A549 (cell line): ENCODE measurements at regions not wholly inside any gene's neighbourhood (a gene's known extent, or its start where the extent isn't known, plus 50 kb on each side); places are given as distances from the start of the nearest gene placed in this dataset.
A peak's percentile ranks its signal among the peaks of the same experiment; 100 is the strongest.

Source experiments
- ATAC-seq, 2 experiments: fragments of 200-7000 bp in 1 of 2; fragments of >200 bp in 1 of 2; cut with Nextera tagmentation in 1 of 2; cut with Tn5 transposase in 1 of 2; 3 replicates each; pipeline versions ENCODE4 v1.8.0 to v1.9.1; 2018 to 2020; ENCODE audit warnings: mild to moderate bottlenecking in 1 of 2, moderate library complexity in 1 of 2
- CTCF ChIA-PET: fragments of 300-600 bp; sonication (Branson Sonifier 250); formaldehyde crosslinking; extraction: SDS; loops from one replicate; lab custom pipeline; 2021; ENCODE audit warnings: antibody characterized with exemption, inconsistent platforms; lab: Yijun Ruan, JAX
- POLR2A ChIA-PET: fragments of 350-600 bp; formaldehyde crosslinking; extraction: SDS; loops from one replicate; lab custom pipeline; 2021; ENCODE audit warnings: antibody characterized with exemption, inconsistent platforms; lab: Yijun Ruan, JAX
- DNase-seq, 2 experiments: peaks; one replicate each; pipeline versions ENCODE4 v3.0.0 to v3.0.0-alpha.2; 2011 to 2016; ENCODE audit warnings: low read depth in 1 of 2, low spot score in 1 of 2
- FAIRE-seq: peaks from 2 replicates; lab custom pipeline; 2011; peaks lifted over from hg19 to GRCh38; lab: Jason Lieb, UNC
- H3K27ac ChIP-seq, 2 experiments: fragments of >200 bp; sonication (Bioruptor Twin); formaldehyde crosslinking; 3 replicates each; pipeline ENCODE4 v1.5.1; 2016 to 2017
- H3K4me1 ChIP-seq: fragments of >200 bp; sonication (Bioruptor Twin); formaldehyde crosslinking; 3 replicates; pipeline ENCODE4 v1.6.1; 2016
- H3K4me2 ChIP-seq: fragments of >200 bp; sonication (Bioruptor Twin); formaldehyde crosslinking; 3 replicates; pipeline ENCODE4 v1.6.1; 2016
- H3K4me3 ChIP-seq: fragments of >200 bp; sonication (Bioruptor Twin); formaldehyde crosslinking; 3 replicates; pipeline ENCODE4 v1.5.1; 2016
- H3K9me3 ChIP-seq: fragments of >200 bp; sonication (Bioruptor Twin); formaldehyde crosslinking; 3 replicates; pipeline ENCODE4 v1.6.1; 2016
- BCL3 ChIP-seq: fragments of >200 bp; sonication (Bioruptor Twin); formaldehyde crosslinking; IDR thresholded peaks from 3 replicates; pipeline ENCODE4 v1.6.1; 2016
- CBX2 ChIP-seq: fragments of 200-600 bp; sonication (generic); IDR thresholded peaks from 2 replicates; pipeline ENCODE4 v1.6.1; 2016; ENCODE audit warnings: low read depth, mild to moderate bottlenecking, borderline replicate concordance
- CHD2 ChIP-seq: fragments of 150-350 bp; IDR thresholded peaks from 2 replicates; pipeline ENCODE4 v1.6.1; 2014; ENCODE audit warnings: low read length; ENCODE audit not compliant: partially characterized antibody
- CTCF ChIP-seq: fragments of >200 bp; sonication (Bioruptor Twin); formaldehyde crosslinking; IDR thresholded peaks from 3 replicates; pipeline ENCODE4 v1.5.1; 2016
- EHF ChIP-seq: fragments of 250-450 bp; sonication (Bioruptor Pico); IDR thresholded peaks from 2 replicates; pipeline ENCODE4 v1.5.0; 2020; ENCODE audit warnings: mild to moderate bottlenecking
- EP300 ChIP-seq, 2 experiments: fragments of >200 bp; sonication (Bioruptor Twin); formaldehyde crosslinking; IDR thresholded peaks; 2 replicates in 1 of 2; 3 replicates in 1 of 2; pipeline ENCODE4 v1.6.1; 2016 to 2017
- FOSL2 ChIP-seq, 2 experiments: fragments of 450-650 bp in 1 of 2; fragments of >200 bp in 1 of 2; sonication (Bioruptor Twin) in 1 of 2; formaldehyde crosslinking; IDR thresholded peaks; 2 replicates each; pipeline versions ENCODE4 v1.5.0 to v1.6.1; 2016 to 2020; ENCODE audit warnings: mild to moderate bottlenecking in 1 of 2, moderate library complexity in 1 of 2
- FOXS1 ChIP-seq: fragments of 250-450 bp; sonication (Bioruptor Pico); IDR thresholded peaks from 2 replicates; pipeline ENCODE4 v1.5.0; 2020; ENCODE audit warnings: mild to moderate bottlenecking, moderate library complexity
- HDAC2 ChIP-seq: fragments of 200-600 bp; sonication (generic); IDR thresholded peaks from 2 replicates; pipeline ENCODE4 v1.6.1; 2016
- HES2 ChIP-seq: fragments of >200 bp; sonication (Bioruptor Twin); formaldehyde crosslinking; IDR thresholded peaks from 2 replicates; pipeline ENCODE4 v1.6.1; 2016
- HEYL ChIP-seq: fragments of 250-450 bp; sonication (Bioruptor Pico); IDR thresholded peaks from 2 replicates; pipeline ENCODE4 v1.8.0; 2021; ENCODE audit warnings: mild to moderate bottlenecking, moderate library complexity
- HOXA7 ChIP-seq: fragments of 250-450 bp; sonication (Bioruptor Pico); IDR thresholded peaks from 2 replicates; pipeline ENCODE4 v1.5.0; 2020; ENCODE audit warnings: mild to moderate bottlenecking, moderate library complexity
- HOXB13 ChIP-seq: fragments of 250-450 bp; sonication (Bioruptor Pico); IDR thresholded peaks from 2 replicates; pipeline ENCODE4 v1.5.0; 2020; ENCODE audit warnings: low read depth, mild to moderate bottlenecking, moderate library complexity
- JUNB ChIP-seq: fragments of >200 bp; sonication (Bioruptor Twin); formaldehyde crosslinking; IDR thresholded peaks from 2 replicates; pipeline ENCODE4 v1.6.1; 2016
- MAX ChIP-seq: IDR thresholded peaks from 2 replicates; pipeline ENCODE4 v1.6.1; 2012
- MAZ ChIP-seq: fragments of 150-350 bp; IDR thresholded peaks from 2 replicates; pipeline ENCODE4 v1.6.1; 2014; ENCODE audit warnings: antibody characterized with exemption, low read depth, low read length, borderline replicate concordance
- NPAS2 ChIP-seq: fragments of 250-450 bp; sonication (Bioruptor Pico); IDR thresholded peaks from 2 replicates; pipeline ENCODE4 v1.8.0; 2022; ENCODE audit warnings: mild to moderate bottlenecking, moderate library complexity, borderline replicate concordance
- PHF8 ChIP-seq: fragments of 200-600 bp; sonication (generic); IDR thresholded peaks from 2 replicates; pipeline ENCODE4 v1.6.1; 2016; ENCODE audit warnings: low read depth, mild to moderate bottlenecking, antibody characterized with exemption, moderate library complexity, borderline replicate concordance
- POLR2AphosphoS2 ChIP-seq: conservative IDR thresholded peaks from 2 replicates; pipeline ENCODE4 v1.6.1; 2012; ENCODE audit warnings: low read length, improper control_type of control experiment, inconsistent platforms
- RCOR1 ChIP-seq: fragments of 150-350 bp; IDR thresholded peaks from 2 replicates; pipeline ENCODE4 v1.6.1; 2014; ENCODE audit warnings: antibody characterized with exemption, low read length, low read depth
- SMC3 ChIP-seq: fragments of >200 bp; sonication (Bioruptor Twin); formaldehyde crosslinking; IDR thresholded peaks from 3 replicates; pipeline ENCODE4 v1.6.1; 2018; ENCODE audit warnings: inconsistent platforms
- TFCP2L1 ChIP-seq: fragments of 250-450 bp; sonication (Bioruptor Pico); IDR thresholded peaks from 2 replicates; pipeline ENCODE4 v1.5.0; 2021; ENCODE audit warnings: mild to moderate bottlenecking
- TP53 ChIP-seq: fragments of 250-450 bp; sonication (Bioruptor Pico); IDR thresholded peaks from 2 replicates; pipeline ENCODE4 v1.5.0; 2021; ENCODE audit warnings: mild to moderate bottlenecking, moderate library complexity
- ZC3H11A ChIP-seq: fragments of 450-650 bp; IDR thresholded peaks from 2 replicates; pipeline ENCODE4 v1.6.1; 2014; ENCODE audit warnings: antibody characterized with exemption, mild to moderate bottlenecking
- ZNF302 ChIP-seq: fragments of 250-450 bp; sonication (Bioruptor Pico); IDR thresholded peaks from 2 replicates; pipeline ENCODE4 v1.9.0; 2021; ENCODE audit warnings: inconsistent platforms, mild to moderate bottlenecking, moderate library complexity
- WGBS: methylation state at CpG from one replicate; pipeline ENCODE4 v1.1.6; 2017; ENCODE audit errors: missing lambda C conversion rate; 5-methylcytosine and 5-hydroxymethylcytosine counted together
- TF ChIP-seq, protein P1 (sequence below): IDR thresholded peaks from 2 replicates; pipeline ENCODE4 v1.6.1; 2012; ENCODE audit warnings: low read depth, borderline replicate concordance
- TF ChIP-seq, protein P2 (sequence below): IDR thresholded peaks from 2 replicates; pipeline ENCODE4 v1.6.1; 2012
- TF ChIP-seq, protein P3 (sequence below): fragments of 150-350 bp; IDR thresholded peaks from 2 replicates; pipeline ENCODE4 v1.6.1; 2014; ENCODE audit warnings: low read depth, mild to moderate bottlenecking, low read length

GRCh38 chr1:228646717-228647522 lies 88.4 kb upstream of the RHOU start (continued):
- TF ChIP-seq, protein P1, sequence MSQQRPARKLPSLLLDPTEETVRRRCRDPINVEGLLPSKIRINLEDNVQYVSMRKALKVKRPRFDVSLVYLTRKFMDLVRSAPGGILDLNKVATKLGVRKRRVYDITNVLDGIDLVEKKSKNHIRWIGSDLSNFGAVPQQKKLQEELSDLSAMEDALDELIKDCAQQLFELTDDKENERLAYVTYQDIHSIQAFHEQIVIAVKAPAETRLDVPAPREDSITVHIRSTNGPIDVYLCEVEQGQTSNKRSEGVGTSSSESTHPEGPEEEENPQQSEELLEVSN: 0 out of 2 replicates have a peak, but pooled peaks have one; percentile 54
- TF ChIP-seq, all 56 proteins: peak for 5

DNA sequence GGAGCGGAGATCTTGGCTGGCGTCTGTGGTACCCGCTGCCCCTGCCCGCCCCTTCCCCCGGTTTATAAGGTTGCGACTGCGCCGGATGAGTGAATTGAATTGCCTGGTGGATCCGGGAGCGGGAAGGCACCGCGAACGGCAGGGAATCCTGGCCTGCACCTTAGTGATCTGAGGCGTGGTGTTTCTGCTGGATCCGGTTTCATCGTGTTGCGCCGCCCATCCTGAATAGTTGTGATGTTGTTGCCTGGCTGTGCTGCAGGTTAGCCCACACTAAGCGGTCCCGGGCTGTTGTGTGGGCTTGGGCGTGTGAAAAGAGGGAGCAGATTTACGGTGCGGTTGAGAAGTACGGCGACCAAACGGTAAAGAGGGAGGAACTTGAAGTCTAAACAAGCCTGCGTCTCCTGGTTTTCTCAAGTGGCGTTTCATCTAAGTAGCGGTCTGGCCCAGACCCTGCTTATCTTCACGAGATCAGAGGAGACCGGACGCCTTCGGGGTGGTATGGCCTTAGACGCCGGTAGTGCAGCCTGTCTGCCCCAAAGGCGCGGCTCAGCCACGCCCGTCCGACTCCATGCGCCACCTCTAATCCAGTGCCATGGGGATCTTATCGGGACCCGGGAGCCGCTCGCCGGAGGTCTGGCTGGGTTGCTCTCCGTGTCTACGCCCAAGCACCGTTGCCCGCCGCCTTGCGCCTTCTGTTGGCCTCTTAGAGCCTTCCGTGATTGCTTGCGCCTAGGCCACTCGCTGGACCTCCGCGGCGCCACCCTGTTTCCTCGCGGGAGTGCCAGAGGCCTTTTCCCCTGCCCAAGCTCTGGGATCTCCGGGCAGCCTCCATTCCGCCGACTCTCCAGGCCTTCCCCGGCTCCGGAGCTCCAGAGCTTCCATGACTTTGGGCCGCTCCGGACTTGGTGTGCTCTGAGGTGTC lies 87.5 kb upstream of the RHOU start:
- Histone ChIP-seq H3K9me3 (no peaks in the 10 kb centered on the region), H3K4me3 (peak overlapping the region; percentile 57), H3K4me1 (peaks cover 14% of the 10 kb centered on the region), H3K27ac (peak overlapping the region; percentile 81 to 87), H3K4me2 (peak overlapping the region; percentile 82)
- POLR2A ChIA-PET: no interaction called here
- peak; percentile 62 to 92 for DNase-seq
- no peak for FAIRE-seq
- under 1% methylated on average over 53 of the region's 67 CpGs for WGBS
- CTCF ChIA-PET: interaction anchor here (0.9 to 1.4 kb wide), 2 partner anchors 16 to 580 kb away, joined by 3 to 4 read pairs; no protein-coding TSS in a partner anchor
- peak; percentile 89 for ATAC-seq
- no peak for TF ChIP-seq SMC3
- TF ChIP-seq, protein P2, sequence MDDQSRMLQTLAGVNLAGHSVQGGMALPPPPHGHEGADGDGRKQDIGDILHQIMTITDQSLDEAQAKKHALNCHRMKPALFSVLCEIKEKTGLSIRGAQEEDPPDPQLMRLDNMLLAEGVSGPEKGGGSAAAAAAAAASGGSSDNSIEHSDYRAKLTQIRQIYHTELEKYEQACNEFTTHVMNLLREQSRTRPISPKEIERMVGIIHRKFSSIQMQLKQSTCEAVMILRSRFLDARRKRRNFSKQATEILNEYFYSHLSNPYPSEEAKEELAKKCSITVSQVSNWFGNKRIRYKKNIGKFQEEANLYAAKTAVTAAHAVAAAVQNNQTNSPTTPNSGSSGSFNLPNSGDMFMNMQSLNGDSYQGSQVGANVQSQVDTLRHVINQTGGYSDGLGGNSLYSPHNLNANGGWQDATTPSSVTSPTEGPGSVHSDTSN: peak; percentile 25; the same call in 1 of the 2 replicates
- no peak for TF ChIP-seq NPAS2
- TF ChIP-seq RCOR1: no peak
- TF ChIP-seq HEYL (CRISPR knock-in tag): no peak
- no peak for TF ChIP-seq ZC3H11A
- peak; percentile 20; the same call in 1 of the 2 replicates for TF ChIP-seq HDAC2
- TF ChIP-seq HOXA7: no peak
- no peak for TF ChIP-seq JUNB
- TF ChIP-seq HES2: no peak
- TF ChIP-seq, protein P1: peak; percentile 55; the same call in 1 of the 2 replicates
- no peak for TF ChIP-seq ZNF302
- no peak for TF ChIP-seq EP300 (IDR thresholded peaks at IDR 0.05)
- TF ChIP-seq CBX2: no peak
- TF ChIP-seq TFCP2L1 (CRISPR knock-in tag): no peak
- TF ChIP-seq HOXB13 (CRISPR knock-in tag): no peak
- TF ChIP-seq CHD2: no peak
- no peak; the same call in 1 of the 2 replicates for TF ChIP-seq TP53
- no peak for TF ChIP-seq CTCF
- peak; percentile 72 for TF ChIP-seq MAX
- no peak for TF ChIP-seq POLR2AphosphoS2
- no peak for TF ChIP-seq FOXS1 (CRISPR knock-in tag)
- no peak for TF ChIP-seq FOSL2 (IDR thresholded peaks at IDR 0.05)
- no peak for TF ChIP-seq FOSL2 (CRISPR knock-in tag; IDR thresholded peaks at IDR 0.05)
- TF ChIP-seq, protein P3, sequence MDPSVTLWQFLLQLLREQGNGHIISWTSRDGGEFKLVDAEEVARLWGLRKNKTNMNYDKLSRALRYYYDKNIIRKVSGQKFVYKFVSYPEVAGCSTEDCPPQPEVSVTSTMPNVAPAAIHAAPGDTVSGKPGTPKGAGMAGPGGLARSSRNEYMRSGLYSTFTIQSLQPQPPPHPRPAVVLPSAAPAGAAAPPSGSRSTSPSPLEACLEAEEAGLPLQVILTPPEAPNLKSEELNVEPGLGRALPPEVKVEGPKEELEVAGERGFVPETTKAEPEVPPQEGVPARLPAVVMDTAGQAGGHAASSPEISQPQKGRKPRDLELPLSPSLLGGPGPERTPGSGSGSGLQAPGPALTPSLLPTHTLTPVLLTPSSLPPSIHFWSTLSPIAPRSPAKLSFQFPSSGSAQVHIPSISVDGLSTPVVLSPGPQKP: no peak
- no peak for TF ChIP-seq MAZ
- TF ChIP-seq BCL3: peak; percentile 65; the same call in 2 of the 3 replicates
- no peak for TF ChIP-seq EHF (CRISPR knock-in tag)
- TF ChIP-seq PHF8: no peak; the same call in 1 of the 2 replicates
